ENCODE measurements at regions not wholly inside any gene's neighbourhood (a gene's known extent, or its start where the extent isn't known, plus 50 kb on each side); places are given as distances from the start of the nearest gene placed in this dataset.
A peak's percentile ranks its signal among the peaks of the same experiment; 100 is the strongest.

DNA sequence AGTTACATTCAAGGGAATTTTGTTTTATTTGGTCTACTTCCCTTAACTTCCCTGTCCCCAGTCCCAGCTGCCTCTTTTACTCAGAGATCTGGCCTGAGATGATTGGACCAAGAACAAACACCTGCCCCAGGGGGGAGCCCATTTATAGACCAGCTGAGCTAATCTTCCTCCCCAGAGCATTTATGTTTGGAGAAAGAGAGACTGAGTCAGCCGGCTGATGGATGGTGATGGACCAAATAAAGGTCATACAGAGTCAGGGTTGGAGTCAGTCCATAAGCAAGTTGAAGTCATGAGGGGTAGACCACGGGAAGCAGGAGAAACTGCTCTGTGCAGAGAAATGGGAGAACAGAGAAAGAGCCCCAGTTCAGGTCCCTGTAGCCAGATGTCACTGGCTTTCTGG lies 77.7 kb downstream of the TMEM174 start:
- H3K27ac Mint-ChIP-seq (ENCODE audit: unreplicated experiment) = no peak overlapping the region
- peaks cover 56% of the 10 kb centered on the region for H3K27me3 Mint-ChIP-seq (ENCODE audit: low read depth)

DNA sequence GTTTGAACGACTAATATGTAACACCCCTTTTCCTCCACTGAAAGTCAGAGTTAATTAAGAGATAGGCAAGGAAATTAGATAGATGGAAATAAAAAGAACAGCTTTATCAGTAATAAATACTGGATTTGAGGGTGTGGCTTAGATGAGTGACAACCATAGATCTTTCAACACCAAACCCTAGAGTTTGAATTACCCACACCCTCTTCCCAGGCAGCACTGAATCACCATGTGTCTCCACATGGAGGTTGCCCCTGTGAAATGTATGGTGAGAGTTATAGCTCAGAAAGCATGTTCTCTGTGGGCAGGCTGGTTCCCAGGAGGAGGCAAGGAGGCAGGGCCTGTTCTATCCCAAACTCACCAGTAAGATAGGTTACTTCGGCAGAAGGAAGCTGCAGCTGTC lies 69.7 kb downstream of the TMEM174 start:
- Mint-ChIP-seq H3K27me3 (ENCODE audit: low read depth) (peaks cover 34% of the 10 kb centered on the region), H3K4me3 (no peak overlapping the region), H3K27ac (ENCODE audit: unreplicated experiment) (no peak overlapping the region), H3K36me3 (ENCODE audit: low read depth) (no peaks in the 10 kb centered on the region), H3K4me1 (peaks cover 17% of the 10 kb centered on the region), H3K9me3 (no peaks in the 10 kb centered on the region)
- no peak for DNase-seq (ENCODE audit: low read depth, low spot score)
- TF ChIP-seq, protein P1, sequence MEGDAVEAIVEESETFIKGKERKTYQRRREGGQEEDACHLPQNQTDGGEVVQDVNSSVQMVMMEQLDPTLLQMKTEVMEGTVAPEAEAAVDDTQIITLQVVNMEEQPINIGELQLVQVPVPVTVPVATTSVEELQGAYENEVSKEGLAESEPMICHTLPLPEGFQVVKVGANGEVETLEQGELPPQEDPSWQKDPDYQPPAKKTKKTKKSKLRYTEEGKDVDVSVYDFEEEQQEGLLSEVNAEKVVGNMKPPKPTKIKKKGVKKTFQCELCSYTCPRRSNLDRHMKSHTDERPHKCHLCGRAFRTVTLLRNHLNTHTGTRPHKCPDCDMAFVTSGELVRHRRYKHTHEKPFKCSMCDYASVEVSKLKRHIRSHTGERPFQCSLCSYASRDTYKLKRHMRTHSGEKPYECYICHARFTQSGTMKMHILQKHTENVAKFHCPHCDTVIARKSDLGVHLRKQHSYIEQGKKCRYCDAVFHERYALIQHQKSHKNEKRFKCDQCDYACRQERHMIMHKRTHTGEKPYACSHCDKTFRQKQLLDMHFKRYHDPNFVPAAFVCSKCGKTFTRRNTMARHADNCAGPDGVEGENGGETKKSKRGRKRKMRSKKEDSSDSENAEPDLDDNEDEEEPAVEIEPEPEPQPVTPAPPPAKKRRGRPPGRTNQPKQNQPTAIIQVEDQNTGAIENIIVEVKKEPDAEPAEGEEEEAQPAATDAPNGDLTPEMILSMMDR (conservative IDR thresholded peaks at IDR 0.05) = no peak

More for the DNA sequence above, 77.7 kb downstream of the TMEM174 start:
- DNase-seq (ENCODE audit: low read depth, low spot score) = no peak
- Mint-ChIP-seq H3K4me3 (no peak overlapping the region), H3K36me3 (ENCODE audit: low read depth) (no peaks in the 10 kb centered on the region), H3K4me1 (peaks cover 13% of the 10 kb centered on the region), H3K9me3 (no peaks in the 10 kb centered on the region)
- TF ChIP-seq, protein P1 (conservative IDR thresholded peaks at IDR 0.05) = no peak

DNA sequence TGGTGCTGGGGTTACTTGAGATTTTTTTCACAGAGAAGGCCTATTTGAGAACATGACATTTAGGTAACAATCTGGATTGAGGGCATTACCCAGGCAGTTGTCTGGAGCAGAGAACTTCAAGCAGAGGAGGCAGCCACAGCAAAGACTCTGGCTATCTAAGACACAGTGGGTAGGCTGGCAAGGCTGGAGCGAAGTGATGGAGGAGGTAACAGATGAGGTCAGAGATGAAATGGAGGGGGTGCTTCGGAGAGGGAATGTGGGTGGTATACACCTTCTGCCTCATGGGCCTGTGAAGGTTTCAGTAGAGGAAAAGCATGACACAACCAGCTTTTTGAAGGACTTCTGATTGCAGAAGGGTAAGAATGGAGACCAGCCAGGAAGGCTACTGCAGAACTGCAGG lies 65.9 kb downstream of the TMEM174 start:
- H3K27me3 Mint-ChIP-seq (ENCODE audit: low read depth) = peaks cover 44% of the 10 kb centered on the region
- no peak overlapping the region for H3K27ac Mint-ChIP-seq (ENCODE audit: unreplicated experiment)
- H3K4me1 Mint-ChIP-seq = peaks cover 5% of the 10 kb centered on the region
- no peak for DNase-seq (ENCODE audit: low read depth, low spot score)
- no peaks in the 10 kb centered on the region for H3K36me3 Mint-ChIP-seq (ENCODE audit: low read depth)
- H3K4me3 Mint-ChIP-seq = no peak overlapping the region
- no peaks in the 10 kb centered on the region for H3K9me3 Mint-ChIP-seq
- TF ChIP-seq, protein P1 (conservative IDR thresholded peaks at IDR 0.05) = no peak

DNA sequence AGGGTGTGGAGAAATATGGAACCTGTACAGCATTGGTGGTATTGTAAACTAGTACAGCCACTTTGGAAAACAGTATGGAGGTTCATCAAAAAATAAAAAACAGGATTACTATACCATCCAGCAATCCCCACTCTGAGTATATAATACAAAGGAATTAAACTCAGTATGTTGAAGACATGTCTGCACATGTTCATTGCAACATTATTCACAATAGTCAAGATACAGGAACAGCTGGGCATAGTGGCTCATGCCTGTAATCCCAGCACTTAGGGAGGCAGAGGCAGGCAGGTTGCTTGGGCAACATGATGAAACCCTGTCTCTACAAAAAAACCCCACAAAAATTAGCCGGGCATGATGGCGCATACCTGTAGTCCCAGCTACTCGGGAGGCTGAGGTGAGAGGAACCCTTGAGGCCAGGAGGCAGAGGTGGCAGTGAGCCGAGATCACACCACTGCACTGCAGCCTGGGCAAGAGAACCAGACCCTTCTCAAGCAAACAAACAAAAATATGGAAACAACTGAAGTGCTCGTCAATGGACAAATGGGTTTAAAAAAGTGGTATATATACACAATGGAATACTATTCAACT lies 63.6 kb downstream of the TMEM174 start:
- TF ChIP-seq, protein P1 (conservative IDR thresholded peaks at IDR 0.05) = no peak
- no peak for DNase-seq (ENCODE audit: low read depth, low spot score)
- H3K27me3 Mint-ChIP-seq (ENCODE audit: low read depth) = peaks cover 55% of the 10 kb centered on the region
- no peaks in the 10 kb centered on the region for H3K36me3 Mint-ChIP-seq (ENCODE audit: low read depth)
- no peak overlapping the region for H3K4me3 Mint-ChIP-seq
- H3K4me1 Mint-ChIP-seq = peaks cover 5% of the 10 kb centered on the region
- no peaks in the 10 kb centered on the region for H3K9me3 Mint-ChIP-seq
- H3K27ac Mint-ChIP-seq (ENCODE audit: unreplicated experiment) = no peak overlapping the region

DNA sequence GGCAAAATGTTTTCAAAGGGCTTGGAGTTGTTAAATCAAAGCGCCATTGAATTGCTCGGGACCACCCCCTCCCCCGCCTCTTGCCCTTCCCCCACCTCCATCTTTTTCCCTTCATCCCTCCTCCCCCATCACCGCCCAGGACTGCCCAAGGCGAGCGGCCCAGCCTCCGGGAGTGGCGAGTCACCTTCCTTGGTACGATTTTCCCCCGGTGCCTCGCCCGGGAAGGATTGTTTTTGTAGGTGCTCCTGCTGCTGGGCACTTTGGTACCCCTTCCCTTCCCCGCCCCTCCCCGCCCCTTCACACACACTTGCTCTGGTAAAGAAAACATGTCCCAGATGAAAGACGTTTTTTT lies 61.2 kb downstream of the TMEM174 start:
- peak overlapping the region; percentile 81 for H3K4me3 Mint-ChIP-seq

More for the DNA sequence above, 61.2 kb downstream of the TMEM174 start:
- Mint-ChIP-seq H3K9me3 (no peaks in the 10 kb centered on the region), H3K27ac (ENCODE audit: unreplicated experiment) (no peak overlapping the region), H3K4me1 (peaks cover 5% of the 10 kb centered on the region), H3K27me3 (ENCODE audit: low read depth) (peaks cover 79% of the 10 kb centered on the region), H3K36me3 (ENCODE audit: low read depth) (peaks cover 3% of the 10 kb centered on the region)
- TF ChIP-seq, protein P1 (conservative IDR thresholded peaks at IDR 0.05) = no peak
- DNase-seq (ENCODE audit: low read depth, low spot score) = no peak

All from neural crest cell (in vitro differentiated cells).